ENCODE measurements at regions not wholly inside any gene's neighbourhood (a gene's known extent, or its start where the extent isn't known, plus 50 kb on each side); places are given as distances from the start of the nearest gene placed in this dataset.

DNA sequence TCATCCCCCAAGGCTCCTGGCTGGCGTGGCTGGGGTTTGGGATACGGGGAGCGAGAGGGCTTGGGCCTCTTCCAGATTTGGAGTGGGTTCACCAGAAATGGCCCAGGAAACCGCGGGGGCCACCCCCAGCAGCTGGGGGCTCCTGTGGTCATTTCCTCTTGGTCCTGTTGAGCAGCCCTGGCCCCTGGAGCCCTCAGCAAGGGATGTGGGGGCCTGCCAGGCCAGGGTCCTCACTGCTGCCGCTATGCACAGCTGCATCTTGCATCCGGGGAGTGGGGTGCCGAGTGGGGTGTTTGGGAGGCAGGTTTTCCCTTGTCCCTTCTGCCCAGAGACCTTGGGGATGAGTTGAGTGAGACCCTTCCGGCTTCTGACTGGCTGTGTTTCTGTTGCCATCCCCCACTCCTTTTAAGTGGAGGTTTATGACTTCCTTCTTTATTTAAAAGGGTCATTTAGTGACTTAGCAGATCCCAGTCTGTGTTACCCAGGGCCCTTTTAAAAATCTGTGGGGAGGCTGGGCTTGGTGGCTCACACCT lies 319.8 kb downstream of the SEC14L1 start:
- CTCF ChIA-PET, result no interaction called here
- Histone ChIP-seq H2AFZ (ENCODE audit: low read length) (no peak overlapping the region), H3K9ac (ENCODE audit: low read length) (no peak overlapping the region), H3K4me3 (ENCODE audit: low read length) (no peak overlapping the region), H3K79me2 (ENCODE audit: low read length) (peaks cover 67% of the 10 kb centered on the region), H3K27me3 (ENCODE audit: low read length) (no peaks in the 10 kb centered on the region), H3F3A (ENCODE audit: low read length, unreplicated experiment) (no peaks in the 10 kb centered on the region), H3K4me2 (ENCODE audit: low read length) (no peak overlapping the region), H4K20me1 (ENCODE audit: low read length) (peaks cover 11% of the 10 kb centered on the region; the same call in 1 of the 2 replicates), H3K9me3 (ENCODE audit: low read length) (no peaks in the 10 kb centered on the region), H3K27ac (ENCODE audit: low read length) (no peak overlapping the region), H3K36me3 (ENCODE audit: low read depth, low read length) (0 out of 2 replicates have a peak, but pooled peaks cover 5% of the 10 kb centered on the region), H3K4me1 (ENCODE audit: insufficient read depth, low read length) (peaks cover 6% of the 10 kb centered on the region; the same call in 1 of the 2 replicates), H3K9me2 (replicated peaks; ENCODE audit: low read length) (no peaks in the 10 kb centered on the region)
- TF ChIP-seq EZH2phosphoT487 (IDR thresholded peaks at IDR 0.05; ENCODE audit: borderline replicate concordance, low read length) (no peak), EZH2 (IDR thresholded peaks at IDR 0.05; ENCODE audit: low read length, unreplicated experiment) (no peak), CTCF (conservative IDR thresholded peaks at IDR 0.05; ENCODE audit: low read depth, low read length) (no peak)
- intact Hi-C loops (cut with micrococcal nuclease), result no loop called here
- POLR2A ChIA-PET (ENCODE audit: unreplicated experiment), result no interaction called here
- BruUV-seq (replicated peaks), result no TSS peak
- ATAC-seq (no peak), DNase-seq (no peak)

GRCh38 chr17:77461277-77462057 lies 320.7 kb downstream of the SEC14L1 start:
- BruUV-seq (replicated peaks), result no TSS peak
- intact Hi-C loops (cut with micrococcal nuclease), result no loop called here
- TF ChIP-seq EZH2phosphoT487 (IDR thresholded peaks at IDR 0.05; ENCODE audit: borderline replicate concordance, low read length) (no peak), CTCF (conservative IDR thresholded peaks at IDR 0.05; ENCODE audit: low read depth, low read length) (no peak), EZH2 (IDR thresholded peaks at IDR 0.05; ENCODE audit: low read length, unreplicated experiment) (no peak)
- Histone ChIP-seq H3F3A (ENCODE audit: low read length, unreplicated experiment) (no peaks in the 10 kb centered on the region), H3K9ac (ENCODE audit: low read length) (no peak overlapping the region), H2AFZ (ENCODE audit: low read length) (no peak overlapping the region), H3K36me3 (ENCODE audit: low read depth, low read length) (peaks cover 3% of the 10 kb centered on the region; the same call in 1 of the 2 replicates), H3K9me2 (replicated peaks; ENCODE audit: low read length) (no peaks in the 10 kb centered on the region), H3K27me3 (ENCODE audit: low read length) (no peaks in the 10 kb centered on the region), H3K4me1 (ENCODE audit: insufficient read depth, low read length) (peaks cover 12% of the 10 kb centered on the region; the same call in 1 of the 2 replicates), H3K79me2 (ENCODE audit: low read length) (peaks cover 69% of the 10 kb centered on the region), H3K27ac (ENCODE audit: low read length) (no peak overlapping the region), H4K20me1 (ENCODE audit: low read length) (peaks cover 9% of the 10 kb centered on the region; the same call in 1 of the 2 replicates), H3K4me2 (ENCODE audit: low read length) (no peak overlapping the region), H3K9me3 (ENCODE audit: low read length) (no peaks in the 10 kb centered on the region), H3K4me3 (ENCODE audit: low read length) (no peak overlapping the region)
- POLR2A ChIA-PET (ENCODE audit: unreplicated experiment), result no interaction called here
- DNase-seq (no peak), ATAC-seq (no peak)
- CTCF ChIA-PET, result no interaction called here

GRCh38 chr17:77462090-77462489 lies 321.3 kb downstream of the SEC14L1 start:
- H4K20me1 ChIP-seq (ENCODE audit: low read length), result peaks cover 9% of the 10 kb centered on the region; the same call in 1 of the 2 replicates
- H3K4me3 ChIP-seq (ENCODE audit: low read length), result no peak overlapping the region
- intact Hi-C loops (cut with micrococcal nuclease), result no loop called here
- H3K79me2 ChIP-seq (ENCODE audit: low read length), result peaks cover 68% of the 10 kb centered on the region
- no peaks in the 10 kb centered on the region for H3K9me2 ChIP-seq (replicated peaks; ENCODE audit: low read length)
- no peak overlapping the region for H2AFZ ChIP-seq (ENCODE audit: low read length)
- ATAC-seq, result no peak
- peaks cover 12% of the 10 kb centered on the region; the same call in 1 of the 2 replicates for H3K4me1 ChIP-seq (ENCODE audit: insufficient read depth, low read length)
- DNase-seq, result no peak
- no peaks in the 10 kb centered on the region for H3K9me3 ChIP-seq (ENCODE audit: low read length)
- CTCF ChIA-PET, result no interaction called here
- H3F3A ChIP-seq (ENCODE audit: low read length, unreplicated experiment), result no peaks in the 10 kb centered on the region
- POLR2A ChIA-PET (ENCODE audit: unreplicated experiment), result no interaction called here
- no peak overlapping the region for H3K4me2 ChIP-seq (ENCODE audit: low read length)
- no peak overlapping the region for H3K9ac ChIP-seq (ENCODE audit: low read length)
- no peaks in the 10 kb centered on the region for H3K27me3 ChIP-seq (ENCODE audit: low read length)
- no peak overlapping the region for H3K27ac ChIP-seq (ENCODE audit: low read length)
- BruUV-seq (replicated peaks), result no TSS peak
- no peak for TF ChIP-seq CTCF (conservative IDR thresholded peaks at IDR 0.05; ENCODE audit: low read depth, low read length)
- TF ChIP-seq EZH2phosphoT487 (IDR thresholded peaks at IDR 0.05; ENCODE audit: borderline replicate concordance, low read length), result no peak
- no peak for TF ChIP-seq EZH2 (IDR thresholded peaks at IDR 0.05; ENCODE audit: low read length, unreplicated experiment)
- peaks cover 3% of the 10 kb centered on the region; the same call in 1 of the 2 replicates for H3K36me3 ChIP-seq (ENCODE audit: low read depth, low read length)

All from PC-3 (cell line).